ENCODE measurements at regions not wholly inside any gene's neighbourhood (a gene's known extent, or its start where the extent isn't known, plus 50 kb on each side); places are given as distances from the start of the nearest gene placed in this dataset.
"Not testable (repeated sequence)": the region's sequence is repeated elsewhere in the genome, so short reads cannot be mapped to it uniquely, and the experiment has no call there.

DNA sequence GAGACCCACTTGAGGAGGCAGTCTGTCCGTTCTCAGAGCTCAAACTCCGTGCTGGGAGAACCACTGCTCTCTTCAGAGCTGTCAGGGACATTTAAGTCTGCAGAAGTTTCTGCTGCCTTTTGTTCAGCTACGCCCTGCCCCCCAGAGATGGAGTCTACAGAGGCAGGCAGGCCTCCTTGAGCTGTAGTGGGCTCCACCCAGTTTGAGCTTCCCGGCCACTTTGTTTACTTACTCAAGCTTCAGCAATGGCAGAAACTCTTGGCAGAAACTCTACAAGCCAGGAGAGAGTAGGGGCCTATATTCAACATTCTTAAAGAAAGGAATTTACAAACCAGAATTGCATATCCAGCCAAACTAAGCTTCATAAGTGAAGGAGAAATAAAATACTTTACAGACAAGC is 125.2 kb upstream of the RGS6 start:
- TF ChIP-seq, protein P1, sequence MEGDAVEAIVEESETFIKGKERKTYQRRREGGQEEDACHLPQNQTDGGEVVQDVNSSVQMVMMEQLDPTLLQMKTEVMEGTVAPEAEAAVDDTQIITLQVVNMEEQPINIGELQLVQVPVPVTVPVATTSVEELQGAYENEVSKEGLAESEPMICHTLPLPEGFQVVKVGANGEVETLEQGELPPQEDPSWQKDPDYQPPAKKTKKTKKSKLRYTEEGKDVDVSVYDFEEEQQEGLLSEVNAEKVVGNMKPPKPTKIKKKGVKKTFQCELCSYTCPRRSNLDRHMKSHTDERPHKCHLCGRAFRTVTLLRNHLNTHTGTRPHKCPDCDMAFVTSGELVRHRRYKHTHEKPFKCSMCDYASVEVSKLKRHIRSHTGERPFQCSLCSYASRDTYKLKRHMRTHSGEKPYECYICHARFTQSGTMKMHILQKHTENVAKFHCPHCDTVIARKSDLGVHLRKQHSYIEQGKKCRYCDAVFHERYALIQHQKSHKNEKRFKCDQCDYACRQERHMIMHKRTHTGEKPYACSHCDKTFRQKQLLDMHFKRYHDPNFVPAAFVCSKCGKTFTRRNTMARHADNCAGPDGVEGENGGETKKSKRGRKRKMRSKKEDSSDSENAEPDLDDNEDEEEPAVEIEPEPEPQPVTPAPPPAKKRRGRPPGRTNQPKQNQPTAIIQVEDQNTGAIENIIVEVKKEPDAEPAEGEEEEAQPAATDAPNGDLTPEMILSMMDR (IDR thresholded peaks at IDR 0.05; ENCODE audit: low read depth, low read length) = not testable (repeated sequence)
- TF ChIP-seq MYC (IDR thresholded peaks at IDR 0.05; ENCODE audit: low read depth, low read length); POLR2A (IDR thresholded peaks at IDR 0.05; ENCODE audit: extremely low read depth, insufficient read length): not testable (repeated sequence)

Measured in NB4 (cell line).